Calu3 (cell line): ENCODE measurements at regions not wholly inside any gene's neighbourhood (a gene's known extent, or its start where the extent isn't known, plus 50 kb on each side); places are given as distances from the start of the nearest gene placed in this dataset.
"Not testable (repeated sequence)": the region's sequence is repeated elsewhere in the genome, so short reads cannot be mapped to it uniquely, and the experiment has no call there.

ENCODE experiments used
- BruUV-seq: library from RNA; stranded (reverse); fragments of 400-500 nt; replicated peaks from 2 replicates; lab custom pipeline; 2021; lab: Mats Ljungman, UMichigan
- CTCF ChIA-PET: fragments of 300-600 bp; sonication (Branson Sonifier 250); formaldehyde crosslinking; loops from one replicate; lab custom pipeline; 2022; ENCODE audit warnings: antibody characterized with exemption; lab: Charles Lee
- DNase-seq: peaks from one replicate; pipeline ENCODE4 v3.0.0; 2022
- H3K27ac Mint-ChIP-seq: one replicate; pipeline ENCODE4 v1.8.0; 2022; ENCODE audit warnings: mixed read lengths; ENCODE audit not compliant: unreplicated experiment
- H3K27me3 Mint-ChIP-seq: one replicate; pipeline ENCODE4 v1.8.0; 2022; ENCODE audit warnings: mixed read lengths; ENCODE audit not compliant: unreplicated experiment
- H3K36me3 Mint-ChIP-seq: one replicate; pipeline ENCODE4 v1.8.0; 2022; ENCODE audit warnings: mild to moderate bottlenecking, moderate library complexity, mixed read lengths; ENCODE audit not compliant: insufficient read depth, unreplicated experiment
- H3K4me1 Mint-ChIP-seq: one replicate; pipeline ENCODE4 v1.8.0; 2022; ENCODE audit warnings: mild to moderate bottlenecking, low read depth, mixed read lengths; ENCODE audit not compliant: unreplicated experiment
- H3K4me3 Mint-ChIP-seq: one replicate; pipeline ENCODE4 v1.8.0; 2022; ENCODE audit warnings: mild to moderate bottlenecking, low read depth, moderate library complexity, mixed read lengths; ENCODE audit not compliant: unreplicated experiment
- H3K9me3 Mint-ChIP-seq: one replicate; pipeline ENCODE4 v1.8.0; 2022; ENCODE audit warnings: low read depth, mixed read lengths; ENCODE audit not compliant: unreplicated experiment
- CTCF ChIP-seq: fragments of 200-600 bp; IDR thresholded peaks from one replicate; pipeline ENCODE4 v1.8.0; 2022; ENCODE audit warnings: antibody characterized with exemption; ENCODE audit not compliant: unreplicated experiment
- intact Hi-C: fragments of 100-400 bp; cut with micrococcal nuclease; formaldehyde crosslinking; loops from one replicate; pipeline ENCODE4 v1.10.0; 2022; ENCODE audit not compliant: unreplicated experiment

DNA sequence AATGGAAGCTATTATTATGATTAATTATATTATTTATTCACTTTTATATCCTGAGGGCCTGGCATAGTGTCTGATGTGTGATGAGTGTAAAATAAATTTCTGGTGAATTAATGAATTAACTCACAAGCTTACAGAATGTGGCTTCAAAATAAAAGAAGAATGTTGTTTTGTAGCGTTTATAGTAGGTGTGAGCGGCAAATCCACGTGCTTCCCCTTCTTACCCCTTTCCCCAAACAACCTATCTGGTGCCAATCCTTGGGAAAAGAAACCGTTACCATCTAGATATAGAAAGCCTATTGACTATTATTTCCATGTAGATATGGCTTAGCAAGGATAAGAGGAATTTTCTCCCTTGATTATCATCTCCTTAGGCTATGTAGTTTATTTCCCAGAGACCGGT lies 144.6 kb upstream of the CITED2 start:
- peaks cover 10% of the 10 kb centered on the region for H3K4me1 Mint-ChIP-seq
- no TSS peak for BruUV-seq
- intact Hi-C loops: no loop called here
- no peaks in the 10 kb centered on the region for H3K9me3 Mint-ChIP-seq
- no peak overlapping the region for H3K27ac Mint-ChIP-seq
- no peaks in the 10 kb centered on the region for H3K36me3 Mint-ChIP-seq
- H3K27me3 Mint-ChIP-seq: no peaks in the 10 kb centered on the region
- DNase-seq: no peak
- no peak overlapping the region for H3K4me3 Mint-ChIP-seq
- CTCF ChIA-PET: no interaction called here
- TF ChIP-seq CTCF: no peak

DNA sequence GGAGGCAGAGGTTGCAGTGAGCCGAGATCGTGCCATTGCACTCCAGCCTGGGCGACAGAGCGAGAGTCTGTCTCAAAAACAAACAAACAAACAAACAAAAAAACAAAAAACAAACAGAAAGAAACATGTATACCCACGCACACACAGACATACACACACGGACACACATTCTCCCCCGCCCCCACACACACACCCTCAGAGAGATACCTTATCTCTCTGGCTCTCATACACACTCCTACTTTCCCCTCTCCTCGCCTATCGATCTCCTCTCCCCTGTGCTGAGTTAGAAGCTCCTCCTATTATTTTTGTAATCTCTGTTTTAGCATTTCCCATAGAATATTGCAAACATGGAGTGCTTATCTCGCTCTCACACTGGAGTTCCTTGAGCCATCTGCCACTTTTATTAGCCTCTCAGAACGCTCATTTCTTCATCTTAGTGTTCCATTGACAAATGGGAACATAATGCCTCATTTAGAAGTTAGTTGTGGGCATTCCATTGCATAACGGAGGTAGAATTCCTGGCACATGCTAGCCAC lies 144.2 kb upstream of the CITED2 start:
- H3K4me1 Mint-ChIP-seq: peaks cover 10% of the 10 kb centered on the region
- H3K9me3 Mint-ChIP-seq: no peaks in the 10 kb centered on the region
- H3K4me3 Mint-ChIP-seq: no peak overlapping the region
- H3K36me3 Mint-ChIP-seq: no peaks in the 10 kb centered on the region
- BruUV-seq: no TSS peak
- DNase-seq: no peak
- TF ChIP-seq CTCF: no peak
- H3K27me3 Mint-ChIP-seq: no peaks in the 10 kb centered on the region
- H3K27ac Mint-ChIP-seq: no peak overlapping the region
- intact Hi-C loops: no loop called here
- CTCF ChIA-PET: interaction anchor here (1.6 kb wide), 1 partner anchor 149 kb away, joined by 3 read pairs; no protein-coding TSS in a partner anchor

GRCh38 chr6:139517998-139518555 lies 143.6 kb upstream of the CITED2 start:
- intact Hi-C loops, H3K4me3 Mint-ChIP-seq, H3K27ac Mint-ChIP-seq, H3K27me3 Mint-ChIP-seq, H3K36me3 Mint-ChIP-seq, H3K4me1 Mint-ChIP-seq, DNase-seq, H3K9me3 Mint-ChIP-seq, BruUV-seq: not testable (repeated sequence)
- CTCF ChIA-PET: interaction anchor here (0.7 to 1.6 kb wide), 2 partner anchors 148 to 365 kb away, joined by 3 read pairs; no protein-coding TSS in a partner anchor

DNA sequence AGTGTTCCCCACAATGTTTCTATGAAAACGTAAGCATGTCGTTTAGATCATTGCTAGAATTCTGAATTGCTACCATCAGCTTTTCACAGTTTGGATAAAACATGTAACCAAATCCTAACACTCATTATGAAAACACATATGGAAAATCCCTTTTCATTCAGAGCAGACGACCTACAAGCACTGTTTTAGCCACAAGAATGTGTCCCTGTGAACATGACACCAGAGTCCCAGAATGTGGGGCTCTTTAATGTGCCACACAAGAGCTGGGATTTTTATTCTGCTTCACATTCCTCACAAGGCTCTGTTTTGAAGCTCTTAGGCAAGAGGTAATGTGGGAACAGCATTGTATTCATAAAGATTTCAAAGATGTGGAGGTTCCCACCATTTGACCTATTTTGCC lies 141.1 kb upstream of the CITED2 start:
- H3K4me1 Mint-ChIP-seq: no peaks in the 10 kb centered on the region
- BruUV-seq: no TSS peak

More for the DNA sequence above, 141.1 kb upstream of the CITED2 start:
- no peak for DNase-seq
- Mint-ChIP-seq H3K27ac (no peak overlapping the region), H3K27me3 (no peaks in the 10 kb centered on the region), H3K36me3 (no peaks in the 10 kb centered on the region), H3K4me3 (no peak overlapping the region), H3K9me3 (no peaks in the 10 kb centered on the region)
- intact Hi-C loops: no loop called here
- CTCF ChIA-PET: no interaction called here
- no peak for TF ChIP-seq CTCF
